Mesenchymal stem cell (in vitro differentiated cells and primary cell): ENCODE measurements at regions not wholly inside any gene's neighbourhood (a gene's known extent, or its start where the extent isn't known, plus 50 kb on each side); places are given as distances from the start of the nearest gene placed in this dataset.

Source experiments
- DNase-seq: peaks from one replicate; pipeline ENCODE4 v3.0.0-alpha.2; 2013
- H2AFZ ChIP-seq: one replicate; pipeline ENCODE4 v1.6.1; 2013; ENCODE audit warnings: low read depth, mild to moderate bottlenecking, control low read depth, inconsistent platforms, low read length, moderate library complexity
- H2AK5ac ChIP-seq: 2 replicates; pipeline ENCODE4 v1.6.1; 2013; ENCODE audit warnings: low read length, moderate library complexity, mild to moderate bottlenecking, inconsistent platforms; ENCODE audit not compliant: severe bottlenecking
- H2BK120ac ChIP-seq: one replicate; pipeline ENCODE4 v1.6.1; 2013; ENCODE audit warnings: low read depth, mild to moderate bottlenecking, inconsistent platforms, low read length, moderate library complexity
- H2BK12ac ChIP-seq, 2 experiments: one replicate each; pipeline ENCODE4 v1.6.1; 2013; ENCODE audit warnings: inconsistent platforms in 2 of 2, low read length in 2 of 2, mild to moderate bottlenecking in 2 of 2, moderate library complexity in 2 of 2, control low read depth in 1 of 2
- H2BK15ac ChIP-seq: one replicate; pipeline ENCODE4 v1.6.1; 2013; ENCODE audit warnings: mild to moderate bottlenecking, low read depth, inconsistent platforms; ENCODE audit not compliant: poor library complexity, severe bottlenecking
- H2BK5ac ChIP-seq: 2 replicates; pipeline ENCODE4 v1.6.1; 2013; ENCODE audit warnings: low read depth, mild to moderate bottlenecking, low read length, control low read depth, inconsistent platforms; ENCODE audit not compliant: poor library complexity, severe bottlenecking
- H3K14ac ChIP-seq, 2 experiments: one replicate each; pipeline ENCODE4 v1.6.1; 2013; ENCODE audit warnings: inconsistent platforms in 2 of 2, low read length in 2 of 2, control low read depth in 1 of 2, mild to moderate bottlenecking in 1 of 2, moderate library complexity in 1 of 2
- H3K18ac ChIP-seq, 2 experiments: one replicate each; pipeline ENCODE4 v1.6.1; 2013; ENCODE audit warnings: inconsistent platforms in 2 of 2, low read length in 2 of 2, control low read depth in 1 of 2, low read depth in 1 of 2, mild to moderate bottlenecking in 1 of 2
- H3K23ac ChIP-seq, 2 experiments: one replicate each; pipeline ENCODE4 v1.6.1; 2013; ENCODE audit warnings: inconsistent platforms in 2 of 2, low read length in 2 of 2, mild to moderate bottlenecking in 2 of 2, moderate library complexity in 2 of 2, control low read depth in 1 of 2
- H3K27ac ChIP-seq: 2 replicates; pipeline ENCODE4 v1.5.1; 2013; ENCODE audit warnings: mild to moderate bottlenecking, moderate library complexity, low read length, control low read depth, inconsistent platforms; ENCODE audit not compliant: poor library complexity, severe bottlenecking
- H3K27me3 ChIP-seq, 2 experiments: 2 replicates each; pipeline versions ENCODE4 v1.6.1 to v1.7.0; 2013; ENCODE audit warnings: low read length in 2 of 2, mild to moderate bottlenecking in 2 of 2, moderate library complexity in 2 of 2, control low read depth in 1 of 2, inconsistent platforms in 1 of 2; ENCODE audit not compliant: control insufficient read depth in 1 of 2, insufficient read depth in 1 of 2
- H3K36me3 ChIP-seq, 2 experiments: 2 replicates each; pipeline versions ENCODE4 v1.6.1 to v1.7.0; 2013; ENCODE audit warnings: low read length in 2 of 2, control low read depth in 1 of 2, inconsistent platforms in 1 of 2, low read depth in 1 of 2, mild to moderate bottlenecking in 1 of 2; ENCODE audit not compliant: insufficient read depth in 2 of 2, control insufficient read depth in 1 of 2
- H3K4ac ChIP-seq, 2 experiments: one replicate each; pipeline ENCODE4 v1.6.1; 2013; ENCODE audit warnings: inconsistent platforms in 2 of 2, low read length in 2 of 2, mild to moderate bottlenecking in 2 of 2, moderate library complexity in 2 of 2, control low read depth in 1 of 2, low read depth in 1 of 2
- H3K4me1 ChIP-seq: 2 replicates; pipeline ENCODE4 v1.6.1; 2013; ENCODE audit warnings: low read depth, low read length, control low read depth; ENCODE audit not compliant: control insufficient read depth, insufficient read depth
- H3K4me2 ChIP-seq: 2 replicates; pipeline ENCODE4 v1.6.1; 2013; ENCODE audit warnings: low read length, mild to moderate bottlenecking, inconsistent platforms; ENCODE audit not compliant: poor library complexity, severe bottlenecking
- H3K4me3 ChIP-seq, 2 experiments: 2 replicates each; pipeline versions ENCODE4 v1.5.1 to v1.7.0; 2013; ENCODE audit warnings: low read length in 2 of 2, mild to moderate bottlenecking in 2 of 2, control low read depth in 1 of 2, low read depth in 1 of 2; ENCODE audit not compliant: insufficient read depth in 1 of 2
- H3K79me1 ChIP-seq: replicated peaks from 2 replicates; pipeline ENCODE4 v1.6.1; 2013; ENCODE audit warnings: mild to moderate bottlenecking, control low read depth, low read length, inconsistent platforms; ENCODE audit not compliant: poor library complexity, severe bottlenecking
- H3K9ac ChIP-seq: 2 replicates; pipeline ENCODE4 v1.7.0; 2013; ENCODE audit warnings: mild to moderate bottlenecking, low read length, moderate library complexity
- H3K9me3 ChIP-seq: 2 replicates; pipeline ENCODE4 v1.7.0; 2013; ENCODE audit warnings: mild to moderate bottlenecking, low read length; ENCODE audit not compliant: control insufficient read depth
- H4K8ac ChIP-seq: one replicate; pipeline ENCODE4 v1.6.1; 2013; ENCODE audit warnings: inconsistent platforms, mild to moderate bottlenecking, low read length, moderate library complexity
- H4K91ac ChIP-seq: one replicate; pipeline ENCODE4 v1.6.1; 2013; ENCODE audit warnings: mild to moderate bottlenecking, low read length, inconsistent platforms
- WGBS: methylation state at CpG from one replicate; pipeline ENCODE4 v1.1.7; 2013; ENCODE audit warnings: mixed read lengths; 5-methylcytosine and 5-hydroxymethylcytosine counted together

- no peak overlapping the region for H2BK12ac ChIP-seq
- no peak overlapping the region for H2BK5ac ChIP-seq
- H3K27ac ChIP-seq, result no peak overlapping the region
- no peak overlapping the region for H2BK120ac ChIP-seq
- H3K36me3 ChIP-seq, result no peaks in the 10 kb centered on the region
- no peaks in the 10 kb centered on the region for H3K79me1 ChIP-seq
- WGBS, result 34% methylated on average over 6 of the region's 6 CpGs
- no peak overlapping the region for H2AK5ac ChIP-seq
- H3K4me2 ChIP-seq, result no peak overlapping the region
- no peaks in the 10 kb centered on the region for H3K27me3 ChIP-seq
- H2AFZ ChIP-seq, result no peak overlapping the region
- H4K91ac ChIP-seq, result no peak overlapping the region
- no peak overlapping the region for H3K4me3 ChIP-seq
- H3K4ac ChIP-seq, result no peak overlapping the region
- H3K9me3 ChIP-seq, result no peaks in the 10 kb centered on the region
- no peak overlapping the region for H3K23ac ChIP-seq
- H3K14ac ChIP-seq, result no peak overlapping the region
- no peak overlapping the region for H2BK15ac ChIP-seq
- H3K9ac ChIP-seq, result no peak overlapping the region
- H3K4me1 ChIP-seq, result no peaks in the 10 kb centered on the region
- no peak overlapping the region for H3K18ac ChIP-seq
- no peak overlapping the region for H4K8ac ChIP-seq
- DNase-seq, result peak; percentile 44
Measured at GRCh38 chr4:60805500-60806313, 394.4 kb upstream of the ADGRL3 start.

- no peak overlapping the region for H3K4me3 ChIP-seq
- H3K9ac ChIP-seq, result no peak overlapping the region
- H4K8ac ChIP-seq, result no peak overlapping the region
- no peak for DNase-seq
- H3K4ac ChIP-seq, result no peak overlapping the region
- no peak overlapping the region for H2AFZ ChIP-seq
- H3K4me2 ChIP-seq, result no peak overlapping the region
- H4K91ac ChIP-seq, result no peak overlapping the region
- H3K9me3 ChIP-seq, result no peaks in the 10 kb centered on the region
- H3K4me1 ChIP-seq, result no peaks in the 10 kb centered on the region
- no peak overlapping the region for H3K23ac ChIP-seq
- no peak overlapping the region for H2BK120ac ChIP-seq
- 84% methylated on average over 1 of the region's 1 CpG for WGBS
- no peak overlapping the region for H3K14ac ChIP-seq
- H3K79me1 ChIP-seq, result no peaks in the 10 kb centered on the region
- no peak overlapping the region for H2BK15ac ChIP-seq
- H2BK12ac ChIP-seq, result no peak overlapping the region
- no peak overlapping the region for H3K18ac ChIP-seq
- no peaks in the 10 kb centered on the region for H3K27me3 ChIP-seq
- no peak overlapping the region for H2AK5ac ChIP-seq
- no peak overlapping the region for H3K27ac ChIP-seq
- no peak overlapping the region for H2BK5ac ChIP-seq
- no peaks in the 10 kb centered on the region for H3K36me3 ChIP-seq
Measured at GRCh38 chr4:60808726-60809485, 391.2 kb upstream of the ADGRL3 start.

GRCh38 chr4:60809486-60809800 is 390.7 kb upstream of the ADGRL3 start:
- Histone ChIP-seq H3K4me3 (no peak overlapping the region), H4K8ac (no peak overlapping the region), H3K9ac (no peak overlapping the region), H3K27me3 (no peaks in the 10 kb centered on the region), H2BK5ac (no peak overlapping the region), H3K4me1 (no peaks in the 10 kb centered on the region), H2BK15ac (no peak overlapping the region), H4K91ac (no peak overlapping the region), H3K36me3 (no peaks in the 10 kb centered on the region), H3K79me1 (no peaks in the 10 kb centered on the region), H2AK5ac (no peak overlapping the region), H3K27ac (no peak overlapping the region), H2AFZ (no peak overlapping the region), H3K4ac (no peak overlapping the region), H2BK12ac (no peak overlapping the region), H3K4me2 (no peak overlapping the region), H3K23ac (no peak overlapping the region), H2BK120ac (no peak overlapping the region), H3K14ac (no peak overlapping the region), H3K9me3 (no peaks in the 10 kb centered on the region), H3K18ac (no peak overlapping the region)
- DNase-seq, result no peak
- WGBS, result 95% methylated on average over 1 of the region's 1 CpG

GRCh38 chr4:60812811-60813210 is 387.3 kb upstream of the ADGRL3 start:
- no peak overlapping the region for H3K23ac ChIP-seq
- WGBS, result no CpG with 5 or more reads among the region's 1 CpG
- no peak overlapping the region for H3K4me3 ChIP-seq
- no peak overlapping the region for H3K27ac ChIP-seq
- H2BK15ac ChIP-seq, result no peak overlapping the region
- no peak overlapping the region for H2AFZ ChIP-seq
- no peak for DNase-seq
- H3K18ac ChIP-seq, result no peak overlapping the region
- H3K4me1 ChIP-seq, result no peaks in the 10 kb centered on the region
- H3K36me3 ChIP-seq, result no peaks in the 10 kb centered on the region
- no peak overlapping the region for H2BK120ac ChIP-seq
- H3K4ac ChIP-seq, result no peak overlapping the region
- no peak overlapping the region for H2AK5ac ChIP-seq
- no peaks in the 10 kb centered on the region for H3K27me3 ChIP-seq
- no peak overlapping the region for H2BK5ac ChIP-seq
- no peak overlapping the region for H4K91ac ChIP-seq
- no peak overlapping the region for H4K8ac ChIP-seq
- no peak overlapping the region for H2BK12ac ChIP-seq
- no peak overlapping the region for H3K9ac ChIP-seq
- no peaks in the 10 kb centered on the region for H3K9me3 ChIP-seq
- no peaks in the 10 kb centered on the region for H3K79me1 ChIP-seq
- no peak overlapping the region for H3K4me2 ChIP-seq
- H3K14ac ChIP-seq, result no peak overlapping the region
